Activated CD8-positive, alpha-beta memory T cell treated with anti-CD3 and anti-CD28 coated beads, Interleukin-2, amount 50 U/mL, for 24 hours (primary cell): ENCODE measurements at regions not wholly inside any gene's neighbourhood (a gene's known extent, or its start where the extent isn't known, plus 50 kb on each side); places are given as distances from the start of the nearest gene placed in this dataset.
"Not testable (repeated sequence)": the region's sequence is repeated elsewhere in the genome, so short reads cannot be mapped to it uniquely, and the experiment has no call there.

ENCODE experiments used
- DNase-seq: peaks from one replicate; pipeline ENCODE4 v3.0.0-alpha.2; 2020; ENCODE audit errors: extremely low read depth

GRCh38 chr5:136924490-136924889 lies 559.1 kb upstream of the TRPC7 start:
- no peak for DNase-seq

GRCh38 chr5:136910625-136911024 lies 545.3 kb upstream of the TRPC7 start:
- no peak for DNase-seq

- DNase-seq: no peak
These were observed 544.6 kb upstream of the TRPC7 start for GRCh38 chr5:136909906-136910305.

- DNase-seq: no peak
These were observed 542.0 kb upstream of the TRPC7 start for GRCh38 chr5:136907371-136907770.

- no peak for DNase-seq
These were observed 541.2 kb upstream of the TRPC7 start for GRCh38 chr5:136906545-136906944.

GRCh38 chr5:136905571-136905970 lies 540.2 kb upstream of the TRPC7 start:
- no peak for DNase-seq

- no peak for DNase-seq
These were observed 528.7 kb upstream of the TRPC7 start for GRCh38 chr5:136894070-136894469.

GRCh38 chr5:136892000-136892399 lies 526.7 kb upstream of the TRPC7 start:
- DNase-seq: no peak

GRCh38 chr5:136891175-136891972 lies 526.0 kb upstream of the TRPC7 start:
- DNase-seq: no peak

- no peak for DNase-seq
These were observed 525.2 kb upstream of the TRPC7 start for GRCh38 chr5:136890431-136891148.

GRCh38 chr5:136886608-136887007 lies 521.3 kb upstream of the TRPC7 start:
- DNase-seq: no peak

- no peak for DNase-seq
These were observed 499.6 kb upstream of the TRPC7 start for GRCh38 chr5:136864960-136865359.

- DNase-seq: no peak
These were observed 491.3 kb upstream of the TRPC7 start for GRCh38 chr5:136856648-136857047.

GRCh38 chr5:136853971-136854370 lies 488.6 kb upstream of the TRPC7 start:
- DNase-seq: no peak

- no peak for DNase-seq
These were observed 475.3 kb upstream of the TRPC7 start for GRCh38 chr5:136840601-136841000.

- no peak for DNase-seq
These were observed 470.7 kb upstream of the TRPC7 start for GRCh38 chr5:136836093-136836492.

- no peak for DNase-seq
These were observed 455.5 kb upstream of the TRPC7 start for GRCh38 chr5:136820848-136821247.

- DNase-seq: no peak
These were observed 454.4 kb upstream of the TRPC7 start for GRCh38 chr5:136819526-136820302.

- DNase-seq: no peak
These were observed 451.0 kb upstream of the TRPC7 start for GRCh38 chr5:136816327-136816726.

GRCh38 chr5:136814619-136815378 lies 449.5 kb upstream of the TRPC7 start:
- DNase-seq: no peak

- not testable (repeated sequence) for DNase-seq
These were observed 446.9 kb upstream of the TRPC7 start for GRCh38 chr5:136812270-136812669.

GRCh38 chr5:136811551-136811950 lies 446.2 kb upstream of the TRPC7 start:
- DNase-seq: no peak
